ENCODE measurements at regions not wholly inside any gene's neighbourhood (a gene's known extent, or its start where the extent isn't known, plus 50 kb on each side); places are given as distances from the start of the nearest gene placed in this dataset.

GRCh38 chr2:180682871-180683270 lies 297.5 kb upstream of the UBE2E3 start:
- no peak for TF ChIP-seq CTCF (IDR thresholded peaks at IDR 0.05; ENCODE audit: insufficient read depth, low read length)
- no peak for DNase-seq (ENCODE audit: low read depth)
- no peak overlapping the region for H3K4me3 ChIP-seq (ENCODE audit: low read depth, low read length)

- H3K4me3 ChIP-seq (ENCODE audit: low read depth, low read length): no peak overlapping the region
- no peak for TF ChIP-seq CTCF (IDR thresholded peaks at IDR 0.05; ENCODE audit: insufficient read depth, low read length)
- DNase-seq (ENCODE audit: low read depth): no peak
These were observed 300.7 kb upstream of the UBE2E3 start for GRCh38 chr2:180679693-180680092.

- DNase-seq (ENCODE audit: low read depth): no peak
- H3K4me3 ChIP-seq (ENCODE audit: low read depth, low read length): no peak overlapping the region
- no peak for TF ChIP-seq CTCF (IDR thresholded peaks at IDR 0.05; ENCODE audit: insufficient read depth, low read length)
These were observed 301.8 kb upstream of the UBE2E3 start for GRCh38 chr2:180678625-180678972.

GRCh38 chr2:180677930-180678624 lies 302.3 kb upstream of the UBE2E3 start:
- DNase-seq (ENCODE audit: low read depth): no peak
- no peak for TF ChIP-seq CTCF (IDR thresholded peaks at IDR 0.05; ENCODE audit: insufficient read depth, low read length)
- H3K4me3 ChIP-seq (ENCODE audit: low read depth, low read length): no peak overlapping the region

GRCh38 chr2:180677200-180677599 lies 303.2 kb upstream of the UBE2E3 start:
- H3K4me3 ChIP-seq (ENCODE audit: low read depth, low read length): no peak overlapping the region
- DNase-seq (ENCODE audit: low read depth): peak; percentile 32
- no peak for TF ChIP-seq CTCF (IDR thresholded peaks at IDR 0.05; ENCODE audit: insufficient read depth, low read length)

GRCh38 chr2:180676520-180677025 lies 303.8 kb upstream of the UBE2E3 start:
- no peak for DNase-seq (ENCODE audit: low read depth)
- no peak overlapping the region for H3K4me3 ChIP-seq (ENCODE audit: low read depth, low read length)
- no peak for TF ChIP-seq CTCF (IDR thresholded peaks at IDR 0.05; ENCODE audit: insufficient read depth, low read length)

GRCh38 chr2:180675170-180675569 lies 305.2 kb upstream of the UBE2E3 start:
- TF ChIP-seq CTCF (IDR thresholded peaks at IDR 0.05; ENCODE audit: insufficient read depth, low read length): no peak
- no peak for DNase-seq (ENCODE audit: low read depth)
- no peak overlapping the region for H3K4me3 ChIP-seq (ENCODE audit: low read depth, low read length)

Measured in fibroblast of the aortic adventitia (primary cell).